ENCODE measurements at regions not wholly inside any gene's neighbourhood (a gene's known extent, or its start where the extent isn't known, plus 50 kb on each side); places are given as distances from the start of the nearest gene placed in this dataset.
"Not testable (repeated sequence)": the region's sequence is repeated elsewhere in the genome, so short reads cannot be mapped to it uniquely, and the experiment has no call there.

- Histone ChIP-seq H3K4me3 (no peak overlapping the region), H3K27me3 (no peaks in the 10 kb centered on the region)
Measured at GRCh38 chr9:1929134-1929533, 86.0 kb upstream of the SMARCA2 start.

GRCh38 chr9:1929722-1930244, 85.4 kb upstream of the SMARCA2 start:
- no peak for TF ChIP-seq POLR2AphosphoS5 (IDR thresholded peaks at IDR 0.05)
- TF ChIP-seq EP300 (IDR thresholded peaks at IDR 0.05), result no peak
- TF ChIP-seq CTCF (IDR thresholded peaks at IDR 0.05), result no peak
- TF ChIP-seq POLR2A (IDR thresholded peaks at IDR 0.05), result no peak
- WGBS, result 86% methylated on average over 5 of the region's 5 CpGs

More at GRCh38 chr9:1929134-1929533, 86.0 kb upstream of the SMARCA2 start:
- Histone ChIP-seq H3K27ac (no peak overlapping the region), H3K9me3 (no peaks in the 10 kb centered on the region), H3K4me1 (no peaks in the 10 kb centered on the region), H3K36me3 (no peaks in the 10 kb centered on the region)
- DNase-seq (ENCODE audit: low spot score in 2 of 2), result no peak
- 69% methylated on average over 2 of the region's 2 CpGs for WGBS
- TF ChIP-seq POLR2A (IDR thresholded peaks at IDR 0.05), result no peak
- TF ChIP-seq POLR2AphosphoS5 (IDR thresholded peaks at IDR 0.05), result no peak

GRCh38 chr9:1930245-1930736, 84.9 kb upstream of the SMARCA2 start:
- H3K4me3 ChIP-seq; DNase-seq (ENCODE audit: low spot score in 2 of 2); H3K4me1 ChIP-seq; H3K27me3 ChIP-seq; H3K36me3 ChIP-seq; H3K27ac ChIP-seq; H3K9me3 ChIP-seq: not testable (repeated sequence)
- WGBS, result 74% methylated on average over 9 of the region's 9 CpGs

More at GRCh38 chr9:1929722-1930244, 85.4 kb upstream of the SMARCA2 start:
- Histone ChIP-seq H3K36me3 (no peaks in the 10 kb centered on the region), H3K27me3 (no peaks in the 10 kb centered on the region), H3K4me1 (no peaks in the 10 kb centered on the region), H3K27ac (no peak overlapping the region), H3K4me3 (no peak overlapping the region), H3K9me3 (no peaks in the 10 kb centered on the region)
- no peak for DNase-seq (ENCODE audit: low spot score in 2 of 2)

- H3K27me3 ChIP-seq, result no peaks in the 10 kb centered on the region
- no peak for DNase-seq (ENCODE audit: low spot score in 2 of 2)
- H3K9me3 ChIP-seq, result no peaks in the 10 kb centered on the region
- TF ChIP-seq CTCF (IDR thresholded peaks at IDR 0.05) (no peak), POLR2AphosphoS5 (IDR thresholded peaks at IDR 0.05) (no peak), POLR2A (IDR thresholded peaks at IDR 0.05) (no peak), EP300 (IDR thresholded peaks at IDR 0.05) (no peak)
- H3K4me1 ChIP-seq, result no peaks in the 10 kb centered on the region
- H3K27ac ChIP-seq, result no peak overlapping the region
- no peak overlapping the region for H3K4me3 ChIP-seq
- H3K36me3 ChIP-seq, result no peaks in the 10 kb centered on the region
- 88% methylated on average over 1 of the region's 1 CpG for WGBS
Measured at GRCh38 chr9:1938135-1938534, 77.0 kb upstream of the SMARCA2 start.

GRCh38 chr9:1938675-1939170, 76.4 kb upstream of the SMARCA2 start:
- TF ChIP-seq CTCF (IDR thresholded peaks at IDR 0.05), result no peak
- no peak for TF ChIP-seq EP300 (IDR thresholded peaks at IDR 0.05)
- TF ChIP-seq POLR2AphosphoS5 (IDR thresholded peaks at IDR 0.05), result no peak
- no peak for TF ChIP-seq POLR2A (IDR thresholded peaks at IDR 0.05)
- Histone ChIP-seq H3K36me3 (no peaks in the 10 kb centered on the region), H3K27me3 (no peaks in the 10 kb centered on the region), H3K4me1 (no peaks in the 10 kb centered on the region), H3K27ac (no peak overlapping the region), H3K4me3 (no peak overlapping the region), H3K9me3 (no peaks in the 10 kb centered on the region)
- DNase-seq (ENCODE audit: low spot score in 2 of 2), result no peak
- WGBS, result 89% methylated on average over 2 of the region's 2 CpGs

- H3K4me1 ChIP-seq, result no peaks in the 10 kb centered on the region
- H3K4me3 ChIP-seq, result no peak overlapping the region
- no peaks in the 10 kb centered on the region for H3K9me3 ChIP-seq
- H3K36me3 ChIP-seq, result no peaks in the 10 kb centered on the region
- no peak for TF ChIP-seq CTCF (IDR thresholded peaks at IDR 0.05)
- no peak for TF ChIP-seq POLR2AphosphoS5 (IDR thresholded peaks at IDR 0.05)
- no peak for TF ChIP-seq EP300 (IDR thresholded peaks at IDR 0.05)
- TF ChIP-seq POLR2A (IDR thresholded peaks at IDR 0.05), result no peak
- 95% methylated on average over 1 of the region's 1 CpG for WGBS
- no peak overlapping the region for H3K27ac ChIP-seq
- DNase-seq (ENCODE audit: low spot score in 2 of 2), result no peak
- H3K27me3 ChIP-seq, result no peaks in the 10 kb centered on the region
Measured at GRCh38 chr9:1939466-1939865, 75.7 kb upstream of the SMARCA2 start.

Data from suprapubic skin (tissue), 4 donors.